ENCODE measurements at regions not wholly inside any gene's neighbourhood (a gene's known extent, or its start where the extent isn't known, plus 50 kb on each side); places are given as distances from the start of the nearest gene placed in this dataset.

GRCh38 chr9:135239769-135240141 lies 152.3 kb downstream of the OLFM1 start:
- TF ChIP-seq TCF4 (CRISPR knock-in tag; IDR thresholded peaks at IDR 0.05; ENCODE audit: borderline replicate concordance) (no peak), CSDC2 (CRISPR knock-in tag; IDR thresholded peaks at IDR 0.05) (no peak), ZFP30 (CRISPR knock-in tag; IDR thresholded peaks at IDR 0.05) (no peak), ZNF8 (CRISPR knock-in tag; IDR thresholded peaks at IDR 0.05) (no peak), ESRRG (CRISPR knock-in tag; IDR thresholded peaks at IDR 0.05) (no peak), RARB (CRISPR knock-in tag; IDR thresholded peaks at IDR 0.05) (no peak), PPARA (CRISPR knock-in tag; IDR thresholded peaks at IDR 0.05; ENCODE audit: borderline replicate concordance) (no peak), GLIS3 (CRISPR knock-in tag; IDR thresholded peaks at IDR 0.05) (no peak), BACH2 (CRISPR knock-in tag; IDR thresholded peaks at IDR 0.05; ENCODE audit: borderline replicate concordance) (no peak), ZFP3 (CRISPR knock-in tag; IDR thresholded peaks at IDR 0.05) (peak; percentile 75)
- TF ChIP-seq, protein P1, sequence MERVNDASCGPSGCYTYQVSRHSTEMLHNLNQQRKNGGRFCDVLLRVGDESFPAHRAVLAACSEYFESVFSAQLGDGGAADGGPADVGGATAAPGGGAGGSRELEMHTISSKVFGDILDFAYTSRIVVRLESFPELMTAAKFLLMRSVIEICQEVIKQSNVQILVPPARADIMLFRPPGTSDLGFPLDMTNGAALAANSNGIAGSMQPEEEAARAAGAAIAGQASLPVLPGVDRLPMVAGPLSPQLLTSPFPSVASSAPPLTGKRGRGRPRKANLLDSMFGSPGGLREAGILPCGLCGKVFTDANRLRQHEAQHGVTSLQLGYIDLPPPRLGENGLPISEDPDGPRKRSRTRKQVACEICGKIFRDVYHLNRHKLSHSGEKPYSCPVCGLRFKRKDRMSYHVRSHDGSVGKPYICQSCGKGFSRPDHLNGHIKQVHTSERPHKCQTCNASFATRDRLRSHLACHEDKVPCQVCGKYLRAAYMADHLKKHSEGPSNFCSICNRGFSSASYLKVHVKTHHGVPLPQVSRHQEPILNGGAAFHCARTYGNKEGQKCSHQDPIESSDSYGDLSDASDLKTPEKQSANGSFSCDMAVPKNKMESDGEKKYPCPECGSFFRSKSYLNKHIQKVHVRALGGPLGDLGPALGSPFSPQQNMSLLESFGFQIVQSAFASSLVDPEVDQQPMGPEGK (CRISPR knock-in tag; IDR thresholded peaks at IDR 0.05; ENCODE audit: borderline replicate concordance), result no peak
- TF ChIP-seq, protein P2, sequence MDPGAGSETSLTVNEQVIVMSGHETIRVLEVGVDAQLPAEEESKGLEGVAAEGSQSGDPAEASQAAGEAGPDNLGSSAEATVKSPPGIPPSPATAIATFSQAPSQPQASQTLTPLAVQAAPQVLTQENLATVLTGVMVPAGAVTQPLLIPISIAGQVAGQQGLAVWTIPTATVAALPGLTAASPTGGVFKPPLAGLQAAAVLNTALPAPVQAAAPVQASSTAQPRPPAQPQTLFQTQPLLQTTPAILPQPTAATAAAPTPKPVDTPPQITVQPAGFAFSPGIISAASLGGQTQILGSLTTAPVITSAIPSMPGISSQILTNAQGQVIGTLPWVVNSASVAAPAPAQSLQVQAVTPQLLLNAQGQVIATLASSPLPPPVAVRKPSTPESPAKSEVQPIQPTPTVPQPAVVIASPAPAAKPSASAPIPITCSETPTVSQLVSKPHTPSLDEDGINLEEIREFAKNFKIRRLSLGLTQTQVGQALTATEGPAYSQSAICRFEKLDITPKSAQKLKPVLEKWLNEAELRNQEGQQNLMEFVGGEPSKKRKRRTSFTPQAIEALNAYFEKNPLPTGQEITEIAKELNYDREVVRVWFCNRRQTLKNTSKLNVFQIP (CRISPR knock-in tag; IDR thresholded peaks at IDR 0.05; ENCODE audit: borderline replicate concordance, low read depth), result no peak
- TF ChIP-seq, protein P3, sequence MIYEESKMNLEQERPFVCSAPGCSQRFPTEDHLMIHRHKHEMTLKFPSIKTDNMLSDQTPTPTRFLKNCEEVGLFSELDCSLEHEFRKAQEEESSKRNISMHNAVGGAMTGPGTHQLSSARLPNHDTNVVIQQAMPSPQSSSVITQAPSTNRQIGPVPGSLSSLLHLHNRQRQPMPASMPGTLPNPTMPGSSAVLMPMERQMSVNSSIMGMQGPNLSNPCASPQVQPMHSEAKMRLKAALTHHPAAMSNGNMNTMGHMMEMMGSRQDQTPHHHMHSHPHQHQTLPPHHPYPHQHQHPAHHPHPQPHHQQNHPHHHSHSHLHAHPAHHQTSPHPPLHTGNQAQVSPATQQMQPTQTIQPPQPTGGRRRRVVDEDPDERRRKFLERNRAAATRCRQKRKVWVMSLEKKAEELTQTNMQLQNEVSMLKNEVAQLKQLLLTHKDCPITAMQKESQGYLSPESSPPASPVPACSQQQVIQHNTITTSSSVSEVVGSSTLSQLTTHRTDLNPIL (CRISPR knock-in tag; IDR thresholded peaks at IDR 0.05; ENCODE audit: low read depth), result no peak
- TF ChIP-seq, protein P4, sequence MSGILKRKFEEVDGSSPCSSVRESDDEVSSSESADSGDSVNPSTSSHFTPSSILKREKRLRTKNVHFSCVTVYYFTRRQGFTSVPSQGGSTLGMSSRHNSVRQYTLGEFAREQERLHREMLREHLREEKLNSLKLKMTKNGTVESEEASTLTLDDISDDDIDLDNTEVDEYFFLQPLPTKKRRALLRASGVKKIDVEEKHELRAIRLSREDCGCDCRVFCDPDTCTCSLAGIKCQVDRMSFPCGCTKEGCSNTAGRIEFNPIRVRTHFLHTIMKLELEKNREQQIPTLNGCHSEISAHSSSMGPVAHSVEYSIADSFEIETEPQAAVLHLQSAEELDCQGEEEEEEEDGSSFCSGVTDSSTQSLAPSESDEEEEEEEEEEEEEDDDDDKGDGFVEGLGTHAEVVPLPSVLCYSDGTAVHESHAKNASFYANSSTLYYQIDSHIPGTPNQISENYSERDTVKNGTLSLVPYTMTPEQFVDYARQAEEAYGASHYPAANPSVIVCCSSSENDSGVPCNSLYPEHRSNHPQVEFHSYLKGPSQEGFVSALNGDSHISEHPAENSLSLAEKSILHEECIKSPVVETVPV (CRISPR knock-in tag; IDR thresholded peaks at IDR 0.05), result no peak

All from SK-N-SH treated with all-trans-retinoic acid at 6 μM for 48 hours (cell line).